Astrocyte of the spinal cord (primary cell): ENCODE measurements at regions not wholly inside any gene's neighbourhood (a gene's known extent, or its start where the extent isn't known, plus 50 kb on each side); places are given as distances from the start of the nearest gene placed in this dataset.
"Not testable (repeated sequence)": the region's sequence is repeated elsewhere in the genome, so short reads cannot be mapped to it uniquely, and the experiment has no call there.

Experiments used
- DNase-seq: peaks from one replicate; pipeline ENCODE4 v3.0.0; 2011; ENCODE audit warnings: low read depth, low spot score
- H3K4me3 ChIP-seq: 2 replicates; pipeline ENCODE4 v1.5.1; 2011; ENCODE audit warnings: low read depth, mild to moderate bottlenecking, low read length, moderate library complexity
- in situ Hi-C: cut with HindIII; loops from 2 replicates; pipeline ENCODE4 v1.10.0; 2017; ENCODE audit warnings: low sequenced_read_pairs
- TF ChIP-seq, protein P1 (sequence below): IDR thresholded peaks from 2 replicates; pipeline ENCODE4 v1.5.1; 2012; ENCODE audit warnings: low read depth, mild to moderate bottlenecking, low read length, inconsistent platforms

DNA sequence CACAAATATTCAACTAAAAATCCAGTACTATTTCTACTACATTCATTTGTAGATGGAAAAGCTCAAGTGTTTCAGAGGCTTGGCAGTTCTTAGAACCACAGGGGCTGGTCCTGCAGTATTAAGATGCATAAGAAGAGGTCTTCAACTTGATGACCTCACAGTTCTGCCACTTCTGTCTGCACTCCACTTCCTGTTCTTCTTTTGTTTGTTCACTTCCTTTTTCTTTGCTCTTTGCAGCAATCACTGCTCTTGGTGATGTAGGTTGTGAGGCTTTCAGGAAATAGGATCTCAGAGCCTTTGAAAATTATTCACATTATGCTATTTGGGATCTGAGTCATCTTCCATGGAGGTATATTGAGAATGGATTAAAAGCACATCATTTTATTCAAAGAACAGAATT is 602.0 kb upstream of the CPEB2 start:
- no peak overlapping the region for H3K4me3 ChIP-seq
- DNase-seq: no peak
- in situ Hi-C loops: no loop called here
- TF ChIP-seq, protein P1, sequence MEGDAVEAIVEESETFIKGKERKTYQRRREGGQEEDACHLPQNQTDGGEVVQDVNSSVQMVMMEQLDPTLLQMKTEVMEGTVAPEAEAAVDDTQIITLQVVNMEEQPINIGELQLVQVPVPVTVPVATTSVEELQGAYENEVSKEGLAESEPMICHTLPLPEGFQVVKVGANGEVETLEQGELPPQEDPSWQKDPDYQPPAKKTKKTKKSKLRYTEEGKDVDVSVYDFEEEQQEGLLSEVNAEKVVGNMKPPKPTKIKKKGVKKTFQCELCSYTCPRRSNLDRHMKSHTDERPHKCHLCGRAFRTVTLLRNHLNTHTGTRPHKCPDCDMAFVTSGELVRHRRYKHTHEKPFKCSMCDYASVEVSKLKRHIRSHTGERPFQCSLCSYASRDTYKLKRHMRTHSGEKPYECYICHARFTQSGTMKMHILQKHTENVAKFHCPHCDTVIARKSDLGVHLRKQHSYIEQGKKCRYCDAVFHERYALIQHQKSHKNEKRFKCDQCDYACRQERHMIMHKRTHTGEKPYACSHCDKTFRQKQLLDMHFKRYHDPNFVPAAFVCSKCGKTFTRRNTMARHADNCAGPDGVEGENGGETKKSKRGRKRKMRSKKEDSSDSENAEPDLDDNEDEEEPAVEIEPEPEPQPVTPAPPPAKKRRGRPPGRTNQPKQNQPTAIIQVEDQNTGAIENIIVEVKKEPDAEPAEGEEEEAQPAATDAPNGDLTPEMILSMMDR: no peak

DNA sequence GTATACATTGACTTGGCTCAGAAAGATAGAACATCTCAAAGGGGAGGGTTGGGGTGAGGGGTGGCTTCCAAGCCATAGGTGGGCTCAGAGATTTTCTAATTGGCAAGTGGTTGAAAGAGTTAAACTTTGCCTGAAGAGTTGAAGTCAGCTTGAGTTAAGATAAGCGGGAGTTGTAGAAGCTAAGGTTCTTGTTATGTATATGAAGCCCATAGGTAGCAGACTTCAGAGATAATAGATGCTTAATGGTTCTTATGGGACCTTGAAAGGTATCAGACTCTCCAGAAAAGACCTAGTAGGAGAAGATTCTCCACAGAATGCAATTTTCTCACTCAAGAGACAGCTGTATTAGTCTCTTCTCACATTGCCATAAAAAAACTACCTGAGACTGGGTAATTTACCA is 599.1 kb upstream of the CPEB2 start:
- TF ChIP-seq, protein P1: no peak
- no peak for DNase-seq
- in situ Hi-C loops: no loop called here
- H3K4me3 ChIP-seq: no peak overlapping the region

DNA sequence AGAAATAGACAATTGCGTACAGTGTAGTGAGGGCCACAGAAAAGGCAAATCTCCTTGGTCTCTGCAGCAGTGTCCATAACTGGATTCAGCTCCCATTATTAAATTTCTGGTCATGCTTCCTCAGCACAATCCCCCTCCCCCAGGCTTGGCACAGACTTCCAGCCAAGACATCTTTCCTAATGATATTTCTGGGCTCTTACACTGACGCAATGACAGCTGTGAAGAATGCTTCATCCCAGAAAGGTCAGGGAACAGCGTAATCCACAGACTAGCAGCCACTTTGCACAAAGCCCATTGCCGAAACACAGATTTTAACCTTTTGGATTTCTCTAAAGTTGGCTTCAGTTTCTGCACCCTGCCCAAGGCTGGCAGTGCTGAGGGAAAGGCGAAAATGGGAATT is 597.6 kb upstream of the CPEB2 start:
- in situ Hi-C loops: no loop called here
- no peak for DNase-seq
- no peak overlapping the region for H3K4me3 ChIP-seq
- TF ChIP-seq, protein P1: no peak

DNA sequence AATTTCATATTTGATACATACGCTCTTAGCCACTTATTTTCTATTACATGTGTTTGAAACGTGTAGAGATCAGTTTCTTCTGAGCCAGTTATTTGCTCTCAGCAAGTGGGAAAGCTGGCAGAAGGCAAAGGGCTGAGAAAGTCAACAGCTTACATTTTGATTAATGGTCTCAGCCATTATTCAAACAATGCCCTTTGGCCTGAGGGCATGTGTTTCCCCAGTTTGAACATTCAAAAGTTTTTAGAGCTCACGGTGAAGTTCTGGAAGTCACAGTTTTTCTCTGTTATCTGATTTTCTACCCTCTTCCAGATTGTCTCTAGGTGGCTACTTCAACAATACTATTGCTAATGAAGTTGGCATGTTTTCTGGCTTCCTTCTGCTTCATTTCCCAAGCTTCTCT is 591.8 kb upstream of the CPEB2 start:
- DNase-seq: no peak
- no peak overlapping the region for H3K4me3 ChIP-seq
- TF ChIP-seq, protein P1: no peak
- in situ Hi-C loops: no loop called here

DNA sequence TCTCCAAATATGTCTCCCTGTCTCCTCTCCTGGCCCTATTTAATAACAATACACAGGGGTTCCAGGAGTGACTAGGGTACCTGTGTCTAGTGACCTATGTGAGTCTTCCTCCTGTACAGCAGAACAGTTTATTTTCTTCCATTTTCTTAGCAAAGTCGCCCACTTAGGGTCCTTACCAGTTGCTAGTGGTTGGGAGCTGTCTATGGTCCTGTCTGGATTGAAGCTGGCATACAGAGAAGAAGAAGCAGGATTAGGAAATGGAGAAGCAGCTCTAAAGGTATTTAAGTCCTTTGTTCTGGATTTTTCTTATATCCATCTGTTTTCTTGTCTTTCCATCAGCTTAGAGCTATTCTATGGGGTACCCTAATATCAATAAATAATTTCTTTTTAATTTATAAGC is 587.1 kb upstream of the CPEB2 start:
- peak; percentile 66 for DNase-seq
- H3K4me3 ChIP-seq: no peak overlapping the region

DNA sequence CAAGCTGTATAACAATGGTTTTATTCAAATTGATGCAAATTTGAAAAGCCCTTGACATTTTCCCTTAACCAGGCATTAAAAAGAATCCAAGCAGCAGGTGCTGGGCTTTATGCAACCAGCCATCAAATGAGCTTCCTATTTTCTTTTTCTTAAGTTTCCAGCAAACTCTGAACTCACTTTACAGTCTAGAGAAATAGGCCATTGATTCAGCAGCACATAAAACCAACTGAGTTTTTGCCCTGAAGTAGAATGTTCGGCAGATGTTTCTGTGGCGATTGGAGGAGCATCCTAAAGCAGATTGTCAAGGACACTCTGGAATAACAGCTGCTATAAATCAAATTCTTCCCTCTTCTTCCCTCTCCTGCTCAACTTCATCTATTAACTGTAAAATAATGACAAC is 582.8 kb upstream of the CPEB2 start:
- in situ Hi-C loops: no loop called here
- TF ChIP-seq, protein P1: no peak
- no peak for DNase-seq
- H3K4me3 ChIP-seq: no peak overlapping the region

More for the DNA sequence above, 587.1 kb upstream of the CPEB2 start:
- TF ChIP-seq, protein P1: no peak
- in situ Hi-C loops: no loop called here

DNA sequence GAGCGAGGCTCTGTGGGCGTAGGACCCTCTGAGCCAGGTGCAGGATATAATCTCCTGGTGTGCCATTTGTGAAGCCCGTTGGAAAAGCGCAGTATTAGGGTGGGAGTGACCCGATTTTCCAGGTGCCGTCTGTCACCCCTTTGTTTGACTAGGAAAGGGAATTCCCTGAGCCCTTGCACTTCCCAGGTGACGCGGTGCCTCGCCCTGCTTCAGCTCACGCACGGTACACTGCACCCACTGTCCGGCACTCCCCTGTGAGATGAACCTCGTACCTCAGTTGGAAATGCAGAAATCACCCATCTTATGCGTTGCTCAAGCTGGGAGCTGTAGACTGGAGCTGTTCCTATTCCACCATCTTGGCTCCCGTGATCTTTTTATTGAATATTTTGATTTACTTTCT is 576.0 kb upstream of the CPEB2 start:
- DNase-seq, in situ Hi-C loops, H3K4me3 ChIP-seq: not testable (repeated sequence)
